ENCODE measurements at regions not wholly inside any gene's neighbourhood (a gene's known extent, or its start where the extent isn't known, plus 50 kb on each side); places are given as distances from the start of the nearest gene placed in this dataset.

DNA sequence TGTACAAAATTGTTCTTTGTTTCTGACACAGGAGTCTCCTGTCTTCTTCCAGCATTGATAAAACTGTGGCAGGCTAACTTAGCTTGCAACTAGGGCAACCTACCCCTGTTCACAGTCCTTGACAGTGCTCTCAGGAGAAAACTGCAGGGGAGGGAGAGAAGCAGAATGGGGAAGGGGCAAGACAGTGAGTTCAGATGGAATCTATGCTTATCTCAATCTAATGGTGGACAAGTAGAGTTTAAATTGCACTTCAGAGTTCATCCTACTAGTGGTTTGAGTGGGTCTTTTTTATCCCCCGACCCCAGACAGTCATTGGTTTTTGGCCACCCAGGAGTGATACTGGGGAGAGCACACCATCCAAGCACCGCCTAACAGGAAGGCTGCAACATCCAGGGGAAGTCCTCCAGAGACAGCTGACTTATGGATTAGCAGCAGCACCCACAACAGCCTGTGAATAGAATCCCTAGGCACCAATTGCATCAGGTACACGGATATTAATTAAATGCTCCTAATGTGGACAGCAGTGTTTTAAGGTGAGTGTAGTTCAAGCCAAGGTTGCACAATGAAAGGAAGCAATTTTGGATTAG, 236.6 kb downstream of the NHLRC3 start:
- no peak overlapping the region for H3K27ac Mint-ChIP-seq
- no peaks in the 10 kb centered on the region for H3K4me1 Mint-ChIP-seq (ENCODE audit: low read depth)
- H3K9me3 Mint-ChIP-seq (ENCODE audit: insufficient read depth) = no peaks in the 10 kb centered on the region
- no peak for ATAC-seq
- CTCF ChIA-PET = interaction anchor here (0.7 to 1.2 kb wide), 2 partner anchors 337 to 341 kb away, joined by 3 read pairs; no protein-coding TSS in a partner anchor
- POLR2A ChIA-PET = no interaction called here
- no peak overlapping the region for H3K4me3 Mint-ChIP-seq
- peaks cover 11% of the 10 kb centered on the region for H3K27me3 Mint-ChIP-seq (ENCODE audit: low read depth)
- no peaks in the 10 kb centered on the region for H3K36me3 Mint-ChIP-seq (ENCODE audit: low read depth)
- DNase-seq = no peak

DNA sequence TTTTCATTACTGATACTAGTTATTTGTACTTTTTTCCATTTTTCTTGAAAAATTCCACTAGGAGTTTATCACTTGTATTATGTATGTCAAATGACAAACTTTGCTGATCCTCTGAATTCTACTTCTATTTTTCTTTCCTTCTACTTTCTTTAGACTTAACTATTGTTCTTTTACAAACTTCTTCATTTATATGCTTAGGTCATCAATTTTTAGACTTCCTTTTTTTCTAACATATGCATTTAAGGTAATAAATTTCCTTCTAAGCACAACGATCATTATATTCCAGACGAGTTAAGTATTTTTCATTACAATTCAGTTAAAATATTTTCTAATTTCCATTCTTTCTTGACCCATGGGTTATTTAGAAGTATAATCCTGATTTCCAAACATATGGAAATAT, 240.8 kb downstream of the NHLRC3 start:
- POLR2A ChIA-PET = no interaction called here
- Mint-ChIP-seq H3K27me3 (ENCODE audit: low read depth) (peaks cover 20% of the 10 kb centered on the region), H3K27ac (no peak overlapping the region), H3K4me3 (no peak overlapping the region), H3K9me3 (ENCODE audit: insufficient read depth) (no peaks in the 10 kb centered on the region), H3K36me3 (ENCODE audit: low read depth) (no peaks in the 10 kb centered on the region), H3K4me1 (ENCODE audit: low read depth) (no peaks in the 10 kb centered on the region)
- ATAC-seq (no peak), DNase-seq (no peak)
- CTCF ChIA-PET = no interaction called here

DNA sequence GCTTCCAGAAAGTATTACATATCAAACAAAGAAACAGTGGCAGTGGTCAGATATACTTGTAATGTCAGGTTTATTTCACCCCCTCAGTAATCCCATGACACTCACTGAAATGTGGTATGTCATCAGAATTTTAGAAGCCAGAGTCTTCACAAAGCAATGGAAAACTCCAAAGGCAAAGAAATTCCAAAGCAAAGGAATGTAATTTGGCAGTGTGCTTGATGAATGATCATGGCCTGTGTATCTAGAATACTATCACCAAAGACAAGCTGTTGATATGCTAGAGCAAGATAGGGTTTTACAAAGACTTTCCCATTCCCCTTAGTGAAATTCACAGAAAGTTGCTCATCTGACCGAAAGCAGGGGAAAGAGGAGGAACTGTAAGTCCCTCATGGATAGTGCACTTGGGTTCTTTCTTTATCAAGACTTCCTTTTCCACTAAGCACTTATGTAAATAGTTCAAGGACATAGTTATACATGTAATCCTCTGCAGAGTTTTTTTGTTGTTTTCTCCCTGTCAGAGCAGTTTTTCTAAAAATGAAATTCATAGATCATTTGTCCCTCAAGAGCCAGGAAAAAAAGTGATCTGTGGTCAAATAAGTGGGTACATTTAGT, 243.4 kb downstream of the NHLRC3 start:
- Mint-ChIP-seq H3K4me1 (ENCODE audit: low read depth) (no peaks in the 10 kb centered on the region), H3K36me3 (ENCODE audit: low read depth) (no peaks in the 10 kb centered on the region), H3K9me3 (ENCODE audit: insufficient read depth) (peaks cover 2% of the 10 kb centered on the region), H3K4me3 (no peak overlapping the region), H3K27me3 (ENCODE audit: low read depth) (peaks cover 9% of the 10 kb centered on the region), H3K27ac (no peak overlapping the region)
- ChIA-PET CTCF (no interaction called here), POLR2A (no interaction called here)
- ATAC-seq (no peak), DNase-seq (no peak)

DNA sequence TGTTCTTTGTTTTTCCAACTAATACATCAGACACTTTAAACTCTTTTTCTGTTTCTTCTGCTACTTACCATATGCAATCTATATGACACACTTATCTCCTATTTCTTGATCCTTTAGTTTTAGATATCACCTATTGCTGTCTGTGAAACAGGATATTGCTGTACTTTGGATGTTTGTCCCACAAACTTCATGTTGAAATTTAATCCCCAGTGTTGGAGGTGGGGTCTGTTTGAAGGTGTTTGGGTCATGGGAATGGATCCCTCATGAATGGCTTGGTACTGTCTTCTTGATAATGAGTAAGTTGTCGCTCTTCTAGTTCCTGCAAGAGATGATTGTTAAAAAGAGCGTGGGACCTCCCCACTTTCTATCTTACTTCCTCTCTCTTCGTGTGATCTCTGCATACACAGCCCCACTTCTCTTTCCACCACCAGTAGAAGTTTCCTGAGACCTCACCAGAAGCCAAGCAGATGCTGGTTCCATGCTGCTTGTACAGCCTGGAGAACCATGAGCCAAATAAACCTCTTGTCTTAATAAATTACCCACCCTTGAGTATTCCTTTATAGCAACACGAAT, 244.2 kb downstream of the NHLRC3 start:
- Mint-ChIP-seq H3K4me1 (ENCODE audit: low read depth) (no peaks in the 10 kb centered on the region), H3K27me3 (ENCODE audit: low read depth) (peaks cover 9% of the 10 kb centered on the region), H3K36me3 (ENCODE audit: low read depth) (no peaks in the 10 kb centered on the region), H3K4me3 (no peak overlapping the region), H3K27ac (no peak overlapping the region), H3K9me3 (ENCODE audit: insufficient read depth) (peaks cover 9% of the 10 kb centered on the region)
- CTCF ChIA-PET = no interaction called here
- POLR2A ChIA-PET = no interaction called here
- DNase-seq (no peak), ATAC-seq (no peak)

DNA sequence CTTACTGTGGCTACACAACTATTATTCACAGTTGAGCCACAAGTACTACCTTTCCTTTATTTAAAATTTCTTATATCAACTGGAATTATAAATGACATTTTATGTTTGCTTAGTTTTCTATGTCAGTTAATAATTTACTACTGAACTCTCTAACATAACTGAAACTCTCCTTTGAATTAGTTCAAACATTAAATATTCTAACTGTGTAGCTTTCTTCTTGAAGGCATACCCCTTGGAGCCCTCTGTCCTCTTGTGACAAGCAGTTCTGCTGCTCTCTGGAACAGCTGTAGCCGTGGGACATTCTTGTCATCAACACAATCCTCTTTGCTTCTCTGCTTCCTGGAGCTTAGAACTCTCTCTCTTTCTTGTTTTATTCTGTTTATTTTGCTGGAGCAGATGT, 244.8 kb downstream of the NHLRC3 start:
- DNase-seq = no peak
- Mint-ChIP-seq H3K4me1 (ENCODE audit: low read depth) (no peaks in the 10 kb centered on the region), H3K27ac (no peak overlapping the region), H3K36me3 (ENCODE audit: low read depth) (no peaks in the 10 kb centered on the region), H3K27me3 (ENCODE audit: low read depth) (peaks cover 9% of the 10 kb centered on the region), H3K9me3 (ENCODE audit: insufficient read depth) (peaks cover 9% of the 10 kb centered on the region), H3K4me3 (no peak overlapping the region)
- CTCF ChIA-PET = no interaction called here
- POLR2A ChIA-PET = no interaction called here
- no peak for ATAC-seq

DNA sequence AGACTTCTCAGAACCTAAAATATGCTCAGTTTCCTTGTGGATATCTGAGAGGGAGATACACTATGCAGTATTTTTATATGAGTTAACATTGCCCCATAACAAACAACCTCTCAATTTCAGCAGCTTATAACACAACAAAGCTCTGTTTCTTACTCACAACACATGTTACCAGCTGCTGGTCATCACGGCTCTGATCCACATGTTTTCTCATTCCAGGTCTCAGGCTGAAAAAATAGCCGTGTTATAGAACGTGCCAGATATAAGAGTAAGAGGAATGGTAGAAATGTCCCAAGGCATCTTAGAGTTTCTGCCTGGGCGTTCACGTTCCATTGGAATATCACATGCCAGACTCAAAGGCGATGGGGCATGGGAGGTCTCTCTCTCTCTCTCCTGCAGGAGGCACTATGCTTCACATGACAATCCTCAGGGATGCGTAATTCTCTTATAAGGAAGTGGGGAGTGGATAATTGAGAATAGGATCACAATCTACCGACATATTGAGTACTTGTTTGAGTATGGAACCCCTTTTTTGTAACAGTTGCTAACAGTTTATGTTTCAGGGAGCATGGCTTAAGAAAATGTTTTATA, 246.6 kb downstream of the NHLRC3 start:
- H3K36me3 Mint-ChIP-seq (ENCODE audit: low read depth) = no peaks in the 10 kb centered on the region
- H3K27ac Mint-ChIP-seq = no peak overlapping the region
- POLR2A ChIA-PET = no interaction called here
- H3K4me1 Mint-ChIP-seq (ENCODE audit: low read depth) = no peaks in the 10 kb centered on the region
- H3K4me3 Mint-ChIP-seq = no peak overlapping the region
- peaks cover 9% of the 10 kb centered on the region for H3K9me3 Mint-ChIP-seq (ENCODE audit: insufficient read depth)
- ATAC-seq = no peak
- CTCF ChIA-PET = no interaction called here
- H3K27me3 Mint-ChIP-seq (ENCODE audit: low read depth) = peaks cover 9% of the 10 kb centered on the region
- no peak for DNase-seq

Measured in activated CD8-positive, alpha-beta T cell treated with anti-CD3 and anti-CD28 coated beads, Interleukin-2, amount 10 ng/mL, durations not matched to agents 7 days and 5 days (primary cell).